ENCODE measurements at regions not wholly inside any gene's neighbourhood (a gene's known extent, or its start where the extent isn't known, plus 50 kb on each side); places are given as distances from the start of the nearest gene placed in this dataset.
A peak's percentile ranks its signal among the peaks of the same experiment; 100 is the strongest.

GRCh38 chr21:45338311-45339017, 50.8 kb upstream of the POFUT2 start:
- no peak for DNase-seq

DNA sequence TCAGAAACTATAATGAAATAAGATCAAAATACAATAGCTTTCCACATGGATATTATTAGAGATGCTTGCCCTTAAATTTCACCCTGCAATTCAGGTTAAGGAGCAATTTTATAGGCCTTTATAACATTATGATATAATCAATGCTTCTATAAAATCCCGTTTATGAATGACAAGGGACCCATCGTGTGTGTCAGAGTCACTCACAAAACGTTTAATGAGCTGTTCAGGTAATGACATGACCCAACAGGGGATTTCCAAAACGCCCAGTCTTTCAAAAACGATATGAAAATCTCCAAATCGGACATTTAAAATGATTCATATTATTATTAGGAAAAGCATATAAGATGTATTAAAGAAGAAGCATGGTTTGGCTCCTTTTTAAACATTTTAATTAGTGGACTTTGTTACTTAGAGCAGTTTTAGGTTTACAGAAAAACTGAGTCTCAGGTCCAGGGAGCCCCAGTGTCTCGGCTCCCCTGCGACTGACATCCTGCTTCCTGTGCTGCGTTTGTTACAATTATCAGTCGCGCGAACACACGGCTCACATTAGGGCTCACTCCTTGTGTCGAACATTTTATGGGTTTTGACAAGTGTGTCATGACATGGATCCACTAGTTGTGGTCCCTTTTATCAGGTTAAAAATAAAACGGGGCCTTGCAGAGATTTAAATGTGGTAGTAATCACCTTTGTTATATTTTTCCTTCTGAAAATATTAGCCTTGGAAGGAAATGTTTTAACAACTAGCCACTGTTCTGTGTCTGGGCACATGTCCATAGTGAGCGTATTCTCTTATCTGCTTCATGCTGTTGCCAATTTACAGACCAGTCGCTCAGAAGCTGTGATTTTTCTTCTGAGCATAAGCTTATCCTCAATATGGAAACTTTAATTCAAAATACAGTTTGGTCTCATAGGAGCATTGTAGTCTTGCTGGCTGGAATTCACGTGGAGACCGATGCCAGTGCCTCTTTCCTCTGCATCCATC, 52.0 kb upstream of the POFUT2 start:
- no peak for DNase-seq

DNA sequence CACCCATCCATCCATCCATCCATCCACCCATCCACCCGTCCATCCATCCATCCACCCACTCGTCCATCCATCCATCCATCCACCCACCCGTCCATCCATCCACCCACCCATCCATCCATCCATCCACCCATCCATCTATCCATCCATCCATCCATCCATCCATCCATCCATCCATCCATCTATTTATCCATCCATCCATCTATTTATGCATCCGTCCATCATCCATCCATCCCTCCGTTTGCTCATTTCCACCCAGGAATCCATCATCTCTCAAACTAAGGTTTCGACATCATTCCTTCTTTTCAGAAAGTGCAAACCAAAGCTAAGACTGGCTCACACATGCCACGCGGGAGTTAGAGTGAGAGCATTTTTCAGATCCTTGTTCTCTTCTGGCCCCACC, 52.8 kb upstream of the POFUT2 start:
- no peak for DNase-seq

- no peak for DNase-seq
These were observed 53.6 kb upstream of the POFUT2 start for GRCh38 chr21:45341261-45341660.

DNA sequence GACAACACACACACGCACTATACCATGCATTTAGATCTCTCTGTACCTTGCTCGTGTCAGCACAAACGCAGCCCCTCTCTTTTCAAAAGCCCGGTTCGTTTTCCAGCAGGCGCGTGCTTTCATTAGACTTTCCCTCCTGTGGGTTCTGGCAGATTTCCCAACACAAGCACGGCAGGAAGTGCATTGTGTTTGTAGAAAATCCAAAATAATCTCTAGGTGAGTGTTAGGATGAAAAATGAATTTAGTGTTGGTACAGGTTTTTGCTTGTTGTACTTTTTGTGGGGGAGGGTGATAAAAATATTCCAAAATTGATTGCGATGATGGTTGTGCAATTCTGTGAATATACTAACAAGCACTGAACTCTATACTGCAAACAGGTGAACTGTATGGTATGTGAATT, 54.1 kb upstream of the POFUT2 start:
- peak; percentile 48 for DNase-seq

DNA sequence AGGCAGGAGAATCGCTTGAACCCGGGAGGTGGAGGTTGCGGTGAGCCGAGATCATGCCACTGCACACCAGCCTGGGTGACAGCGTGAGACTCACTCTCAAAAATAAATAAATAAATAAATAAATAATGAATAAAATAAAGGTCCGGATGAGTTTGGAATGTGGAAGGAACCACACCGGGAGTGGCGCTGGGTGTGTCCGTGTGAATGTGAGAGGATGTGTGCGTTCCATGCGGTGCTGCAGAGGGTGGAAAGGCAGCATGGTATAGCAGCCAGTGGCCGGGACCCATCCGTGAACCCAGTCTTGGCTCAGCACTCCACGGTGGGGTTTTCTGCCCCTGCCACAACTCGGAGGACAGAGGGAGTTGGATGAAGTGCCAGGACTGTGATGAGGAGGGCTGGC, 56.2 kb upstream of the POFUT2 start:
- no peak for DNase-seq

GRCh38 chr21:45344576-45344975, 56.9 kb upstream of the POFUT2 start:
- DNase-seq, result no peak

DNA sequence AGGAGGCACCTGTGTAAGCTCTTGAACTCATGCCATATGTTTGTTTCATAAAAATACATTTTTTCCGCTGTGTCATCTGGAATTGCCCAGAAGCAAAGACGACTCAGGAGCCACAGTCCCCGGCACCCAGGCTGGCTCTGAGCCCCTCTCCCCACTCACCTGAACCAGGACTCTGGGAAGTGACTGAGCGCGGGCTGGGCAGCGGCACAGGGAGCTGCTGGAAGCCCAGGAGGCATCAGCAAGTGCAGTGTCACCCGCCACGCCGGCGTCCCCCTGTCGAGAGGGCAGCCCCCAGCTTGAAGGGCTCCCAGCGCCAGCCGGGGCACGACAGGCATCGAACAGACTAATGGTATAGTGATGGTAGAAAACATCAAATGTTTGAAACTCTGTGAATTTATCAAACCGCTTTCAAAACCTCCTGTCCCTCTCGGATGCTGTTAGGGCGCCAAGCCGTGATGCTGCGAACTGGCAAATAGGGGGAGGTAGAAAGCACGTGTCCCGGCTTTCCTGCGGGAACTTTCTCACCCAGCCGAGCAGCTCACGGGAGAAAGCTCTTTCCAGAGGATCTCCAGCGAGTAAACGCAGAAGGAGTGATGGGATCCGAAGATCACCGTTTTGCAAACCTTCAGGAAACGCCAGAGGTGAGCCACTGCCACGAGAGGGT, 57.8 kb upstream of the COL18A1 start:
- no peak for DNase-seq

- DNase-seq, result no peak
These were observed 57.1 kb upstream of the COL18A1 start for GRCh38 chr21:45347712-45348499.

GRCh38 chr21:45348591-45349327, 56.2 kb upstream of the COL18A1 start:
- no peak for DNase-seq

GRCh38 chr21:45350206-45350854, 54.6 kb upstream of the COL18A1 start:
- DNase-seq, result no peak

GRCh38 chr21:45351061-45351460, 53.9 kb upstream of the COL18A1 start:
- no peak for DNase-seq

GRCh38 chr21:45351526-45352275, 53.3 kb upstream of the COL18A1 start:
- DNase-seq, result no peak

GRCh38 chr21:45352621-45353139, 52.3 kb upstream of the COL18A1 start:
- no peak for DNase-seq

DNA sequence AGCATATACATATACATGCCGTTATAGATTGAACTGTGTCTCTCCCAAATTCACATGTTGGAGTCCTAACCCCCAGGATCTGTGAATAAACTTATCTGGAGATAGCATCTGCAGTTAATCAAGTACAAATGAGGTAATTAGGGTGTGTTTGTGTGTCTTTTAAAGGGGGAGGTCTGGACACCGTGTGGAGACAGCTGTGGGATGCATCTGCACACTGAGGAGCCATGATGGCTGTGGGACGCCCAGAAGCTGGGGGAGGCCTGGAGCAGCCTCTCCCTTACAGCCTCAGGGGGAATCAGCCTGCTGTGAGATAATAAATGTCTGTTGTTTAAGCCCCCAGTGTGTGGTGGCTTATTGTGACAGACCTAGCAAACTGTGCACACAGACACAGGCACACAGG, 51.8 kb upstream of the COL18A1 start:
- no peak for DNase-seq

GRCh38 chr21:45354970-45355369, 50.0 kb upstream of the COL18A1 start:
- DNase-seq, result no peak
